KMS-11 (cell line): ENCODE measurements at regions not wholly inside any gene's neighbourhood (a gene's known extent, or its start where the extent isn't known, plus 50 kb on each side); places are given as distances from the start of the nearest gene placed in this dataset.

Experiments used
- H2AFZ ChIP-seq: fragments of 200-600 bp; sonication (generic); 2 replicates; pipeline ENCODE4 v1.6.1; 2016; ENCODE audit warnings: antibody characterized with exemption, mixed run types, low read depth
- H3K27ac ChIP-seq: fragments of 200-600 bp; sonication (generic); 2 replicates; pipeline ENCODE4 v1.6.1; 2016; ENCODE audit warnings: mild to moderate bottlenecking, mixed run types
- H3K27me3 ChIP-seq: fragments of 200-600 bp; sonication (generic); 2 replicates; pipeline ENCODE4 v1.6.1; 2017; ENCODE audit warnings: mild to moderate bottlenecking, low read depth, mixed run types, moderate library complexity; ENCODE audit not compliant: insufficient read depth
- H3K36me3 ChIP-seq: fragments of 200-600 bp; sonication (generic); 2 replicates; pipeline ENCODE4 v1.6.1; 2017; ENCODE audit warnings: mild to moderate bottlenecking, mixed run types; ENCODE audit not compliant: insufficient read depth
- H3K4me1 ChIP-seq: fragments of 200-600 bp; sonication (generic); 2 replicates; pipeline ENCODE4 v1.6.1; 2016; ENCODE audit warnings: mild to moderate bottlenecking, low read depth, mixed run types; ENCODE audit not compliant: poor library complexity, severe bottlenecking
- H3K4me2 ChIP-seq: fragments of 200-600 bp; sonication (generic); 2 replicates; pipeline ENCODE4 v1.7.0; 2016; ENCODE audit warnings: mild to moderate bottlenecking, mixed run types
- H3K4me3 ChIP-seq: fragments of 200-600 bp; sonication (generic); IDR thresholded peaks from 2 replicates; pipeline ENCODE4 v1.6.1; 2017; ENCODE audit warnings: low read depth, low read length, mixed read lengths; ENCODE audit not compliant: insufficient read depth
- H3K79me2 ChIP-seq: fragments of 200-600 bp; sonication (generic); 2 replicates; pipeline ENCODE4 v1.6.1; 2016; ENCODE audit warnings: low read depth, mixed run types; ENCODE audit not compliant: insufficient read depth
- H3K9ac ChIP-seq: fragments of 200-600 bp; sonication (generic); 2 replicates; pipeline ENCODE4 v1.6.1; 2016; ENCODE audit warnings: mild to moderate bottlenecking, mixed run types
- H4K20me1 ChIP-seq: fragments of 200-600 bp; sonication (generic); 2 replicates; pipeline ENCODE4 v1.6.1; 2016; ENCODE audit warnings: mild to moderate bottlenecking, mixed run types; ENCODE audit not compliant: insufficient read depth
- CTCF ChIP-seq: fragments of 200-600 bp; sonication (generic); conservative IDR thresholded peaks from 2 replicates; pipeline ENCODE4 v1.6.1; 2017; ENCODE audit warnings: low read depth, mild to moderate bottlenecking, antibody characterized with exemption, low read length, moderate library complexity, mixed read lengths

GRCh38 chr2:146365041-146365440 lies 1479.8 kb upstream of the ACVR2A start:
- Histone ChIP-seq H3K9ac (no peak overlapping the region), H3K4me1 (no peaks in the 10 kb centered on the region), H3K79me2 (no peaks in the 10 kb centered on the region), H3K4me3 (no peak overlapping the region), H3K4me2 (no peak overlapping the region), H3K36me3 (no peaks in the 10 kb centered on the region), H3K27me3 (no peaks in the 10 kb centered on the region), H3K27ac (no peak overlapping the region), H2AFZ (no peak overlapping the region), H4K20me1 (no peaks in the 10 kb centered on the region)
- no peak for TF ChIP-seq CTCF

GRCh38 chr2:146363731-146364130 lies 1481.1 kb upstream of the ACVR2A start:
- Histone ChIP-seq H3K4me3 (no peak overlapping the region), H3K27me3 (no peaks in the 10 kb centered on the region), H3K4me2 (no peak overlapping the region), H3K36me3 (no peaks in the 10 kb centered on the region), H3K4me1 (no peaks in the 10 kb centered on the region), H3K79me2 (no peaks in the 10 kb centered on the region), H3K9ac (no peak overlapping the region), H3K27ac (no peak overlapping the region), H4K20me1 (no peaks in the 10 kb centered on the region), H2AFZ (no peak overlapping the region)
- no peak for TF ChIP-seq CTCF

- H3K27ac ChIP-seq, result no peak overlapping the region
- H3K36me3 ChIP-seq, result no peaks in the 10 kb centered on the region
- H3K4me2 ChIP-seq, result no peak overlapping the region
- H3K79me2 ChIP-seq, result no peaks in the 10 kb centered on the region
- no peak overlapping the region for H3K4me3 ChIP-seq
- H3K27me3 ChIP-seq, result no peaks in the 10 kb centered on the region
- H3K4me1 ChIP-seq, result no peaks in the 10 kb centered on the region
- no peak overlapping the region for H3K9ac ChIP-seq
- no peak overlapping the region for H2AFZ ChIP-seq
- TF ChIP-seq CTCF, result no peak
- no peaks in the 10 kb centered on the region for H4K20me1 ChIP-seq
Measured at GRCh38 chr2:146351689-146352088, 1493.1 kb upstream of the ACVR2A start.

GRCh38 chr2:146349334-146349733 lies 1495.5 kb upstream of the ACVR2A start:
- Histone ChIP-seq H3K79me2 (no peaks in the 10 kb centered on the region), H3K4me2 (no peak overlapping the region), H2AFZ (no peak overlapping the region), H4K20me1 (no peaks in the 10 kb centered on the region), H3K4me1 (no peaks in the 10 kb centered on the region), H3K27ac (no peak overlapping the region), H3K36me3 (no peaks in the 10 kb centered on the region), H3K9ac (no peak overlapping the region), H3K27me3 (no peaks in the 10 kb centered on the region), H3K4me3 (no peak overlapping the region)
- TF ChIP-seq CTCF, result no peak

- no peaks in the 10 kb centered on the region for H3K27me3 ChIP-seq
- no peak overlapping the region for H3K27ac ChIP-seq
- H4K20me1 ChIP-seq, result no peaks in the 10 kb centered on the region
- no peaks in the 10 kb centered on the region for H3K36me3 ChIP-seq
- H3K4me3 ChIP-seq, result no peak overlapping the region
- no peaks in the 10 kb centered on the region for H3K79me2 ChIP-seq
- H3K4me2 ChIP-seq, result no peak overlapping the region
- no peak overlapping the region for H3K9ac ChIP-seq
- H3K4me1 ChIP-seq, result no peaks in the 10 kb centered on the region
- no peak for TF ChIP-seq CTCF
- no peak overlapping the region for H2AFZ ChIP-seq
Measured at GRCh38 chr2:146324951-146325350, 1519.9 kb upstream of the ACVR2A start.
